Neural progenitor cell (in vitro differentiated cells): ENCODE measurements at regions not wholly inside any gene's neighbourhood (a gene's known extent, or its start where the extent isn't known, plus 50 kb on each side); places are given as distances from the start of the nearest gene placed in this dataset.

Experiments used
- EZH2 ChIP-seq: fragments of 200-600 bp; sonication (generic); IDR thresholded peaks from 2 replicates; pipeline ENCODE4 v1.6.1; 2017; ENCODE audit warnings: antibody characterized with exemption, mild to moderate bottlenecking, moderate library complexity
- EZH2phosphoT487 ChIP-seq: fragments of 200-600 bp; sonication (generic); IDR thresholded peaks from 2 replicates; pipeline ENCODE4 v1.6.1; 2017; ENCODE audit warnings: antibody characterized with exemption
- TF ChIP-seq, protein P1 (sequence below): fragments of 200-600 bp; sonication (generic); IDR thresholded peaks from 2 replicates; pipeline ENCODE4 v1.5.1; 2017; ENCODE audit warnings: antibody characterized with exemption, mild to moderate bottlenecking

DNA sequence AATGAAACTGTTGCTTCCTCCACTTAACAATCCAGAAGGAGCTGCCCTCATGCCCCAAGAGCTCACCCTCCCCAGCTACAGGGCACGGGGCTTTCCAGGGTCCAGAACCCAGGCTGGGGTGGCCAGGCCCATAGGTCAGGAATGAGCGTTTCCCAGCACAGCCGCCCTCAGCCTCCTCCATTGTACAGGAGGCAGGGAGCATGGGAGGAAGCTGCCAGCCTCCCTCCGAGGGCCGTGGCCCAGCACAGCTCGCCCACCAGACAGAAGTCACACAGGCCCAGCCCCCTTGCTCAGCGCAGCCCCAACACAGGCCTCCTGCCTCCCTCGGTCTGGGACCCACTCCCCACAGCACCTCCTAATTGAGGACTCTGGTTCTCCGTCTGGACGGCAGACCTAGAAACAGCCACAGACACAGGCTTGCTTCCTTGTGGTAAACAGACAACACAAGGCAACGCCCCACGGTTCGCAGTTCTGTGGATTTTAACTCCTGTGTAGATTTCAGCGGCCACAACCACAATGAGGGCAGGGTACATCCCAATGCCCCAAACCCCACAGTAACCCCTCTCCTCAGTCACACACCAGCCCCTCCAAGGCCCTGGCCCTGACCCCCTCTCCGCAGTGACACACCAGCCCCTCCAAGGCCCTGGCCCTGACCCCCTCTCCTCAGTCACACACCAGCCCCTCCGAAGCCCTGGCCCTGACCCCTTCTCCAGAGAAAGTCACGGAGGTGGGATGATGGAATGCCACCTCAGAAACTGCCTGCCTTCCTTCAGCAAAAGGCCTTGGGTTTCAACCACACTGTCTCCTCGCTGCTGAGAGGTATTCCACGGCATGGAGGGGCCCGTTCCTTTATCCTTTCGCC lies 173.5 kb downstream of the DLL1 start:
- TF ChIP-seq, protein P1, sequence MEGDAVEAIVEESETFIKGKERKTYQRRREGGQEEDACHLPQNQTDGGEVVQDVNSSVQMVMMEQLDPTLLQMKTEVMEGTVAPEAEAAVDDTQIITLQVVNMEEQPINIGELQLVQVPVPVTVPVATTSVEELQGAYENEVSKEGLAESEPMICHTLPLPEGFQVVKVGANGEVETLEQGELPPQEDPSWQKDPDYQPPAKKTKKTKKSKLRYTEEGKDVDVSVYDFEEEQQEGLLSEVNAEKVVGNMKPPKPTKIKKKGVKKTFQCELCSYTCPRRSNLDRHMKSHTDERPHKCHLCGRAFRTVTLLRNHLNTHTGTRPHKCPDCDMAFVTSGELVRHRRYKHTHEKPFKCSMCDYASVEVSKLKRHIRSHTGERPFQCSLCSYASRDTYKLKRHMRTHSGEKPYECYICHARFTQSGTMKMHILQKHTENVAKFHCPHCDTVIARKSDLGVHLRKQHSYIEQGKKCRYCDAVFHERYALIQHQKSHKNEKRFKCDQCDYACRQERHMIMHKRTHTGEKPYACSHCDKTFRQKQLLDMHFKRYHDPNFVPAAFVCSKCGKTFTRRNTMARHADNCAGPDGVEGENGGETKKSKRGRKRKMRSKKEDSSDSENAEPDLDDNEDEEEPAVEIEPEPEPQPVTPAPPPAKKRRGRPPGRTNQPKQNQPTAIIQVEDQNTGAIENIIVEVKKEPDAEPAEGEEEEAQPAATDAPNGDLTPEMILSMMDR: no peak
- TF ChIP-seq EZH2phosphoT487 (no peak), EZH2 (no peak)
